AG04450 (cell line): ENCODE measurements at regions not wholly inside any gene's neighbourhood (a gene's known extent, or its start where the extent isn't known, plus 50 kb on each side); places are given as distances from the start of the nearest gene placed in this dataset.

Experiments used
- CTCF ChIA-PET: fragments of 300-600, 350-600 bp; formaldehyde crosslinking; extraction: SDS; loops from one replicate; lab custom pipeline; 2022; ENCODE audit warnings: antibody characterized with exemption, inconsistent platforms; lab: Charles Lee
- POLR2A ChIA-PET: fragments of 350-600 bp; formaldehyde crosslinking; extraction: SDS; loops from one replicate; lab custom pipeline; 2021; ENCODE audit warnings: antibody characterized with exemption, inconsistent platforms; lab: Yijun Ruan, JAX
- DNase-seq: peaks from one replicate; pipeline ENCODE4 v3.0.0-alpha.2; 2011; ENCODE audit warnings: low read depth, low spot score
- H3K27ac ChIP-seq: one replicate; pipeline ENCODE4 v1.5.1; 2012; ENCODE audit warnings: low read depth, low read length, control low read depth
- H3K27me3 ChIP-seq: one replicate; pipeline ENCODE4 v1.6.0; 2012; ENCODE audit warnings: low read length; ENCODE audit not compliant: control insufficient read depth, insufficient read depth
- H3K4me3 ChIP-seq: 2 replicates; pipeline ENCODE4 v1.5.1; 2011; ENCODE audit warnings: mild to moderate bottlenecking, low read depth, low read length, control low read depth
- H3K9me3 ChIP-seq: 2 replicates; pipeline ENCODE4 v1.5.1; 2012; ENCODE audit warnings: low read length; ENCODE audit not compliant: control insufficient read depth, insufficient read depth
- CTCF ChIP-seq: IDR thresholded peaks from 2 replicates; pipeline ENCODE4 v1.5.1; 2011; ENCODE audit warnings: low read depth, low read length, control low read depth, inconsistent platforms

- POLR2A ChIA-PET, result no interaction called here
- peaks cover 41% of the 10 kb centered on the region for H3K27me3 ChIP-seq
- CTCF ChIA-PET, result no interaction called here
- TF ChIP-seq CTCF, result no peak
- H3K9me3 ChIP-seq, result peaks cover 11% of the 10 kb centered on the region; the same call in 1 of the 2 replicates
- H3K4me3 ChIP-seq, result no peak overlapping the region
- no peak for DNase-seq
- no peak overlapping the region for H3K27ac ChIP-seq
These were observed 84.1 kb downstream of the FOXL3 start for GRCh38 chr7:373818-374705.

GRCh38 chr7:374706-375311, 84.8 kb downstream of the FOXL3 start:
- CTCF ChIA-PET, result no interaction called here
- no peak for TF ChIP-seq CTCF
- peaks cover 43% of the 10 kb centered on the region for H3K27me3 ChIP-seq
- DNase-seq, result no peak
- no peak overlapping the region for H3K27ac ChIP-seq
- H3K4me3 ChIP-seq, result no peak overlapping the region
- POLR2A ChIA-PET, result no interaction called here
- H3K9me3 ChIP-seq, result peaks cover 6% of the 10 kb centered on the region; the same call in 1 of the 2 replicates

GRCh38 chr7:375321-375831, 85.4 kb downstream of the FOXL3 start:
- H3K27ac ChIP-seq, result no peak overlapping the region
- TF ChIP-seq CTCF, result no peak
- peaks cover 45% of the 10 kb centered on the region for H3K27me3 ChIP-seq
- no peak overlapping the region for H3K4me3 ChIP-seq
- peaks cover under 1% of the 10 kb centered on the region; the same call in 1 of the 2 replicates for H3K9me3 ChIP-seq
- DNase-seq, result no peak
- POLR2A ChIA-PET, result no interaction called here
- CTCF ChIA-PET, result no interaction called here

- CTCF ChIA-PET, result no interaction called here
- no peak for DNase-seq
These were observed 85.9 kb downstream of the FOXL3 start for GRCh38 chr7:375901-376305.

More at GRCh38 chr7:375901-376305, 85.9 kb downstream of the FOXL3 start:
- Histone ChIP-seq H3K4me3 (no peak overlapping the region), H3K9me3 (no peaks in the 10 kb centered on the region; the same call in 1 of the 2 replicates), H3K27me3 (peaks cover 45% of the 10 kb centered on the region), H3K27ac (no peak overlapping the region)
- POLR2A ChIA-PET, result no interaction called here
- no peak for TF ChIP-seq CTCF
